Keratinocyte (primary cell): ENCODE measurements at regions not wholly inside any gene's neighbourhood (a gene's known extent, or its start where the extent isn't known, plus 50 kb on each side); places are given as distances from the start of the nearest gene placed in this dataset.

Source experiments
- DNase-seq: peaks from one replicate; pipeline ENCODE4 v3.0.0-alpha.2; 2011; ENCODE audit warnings: low read depth, missing footprints, low spot score
- FAIRE-seq: peaks from 2 replicates; lab custom pipeline; 2011; peaks lifted over from hg19 to GRCh38; lab: Jason Lieb, UNC
- H2AFZ ChIP-seq: 2 replicates; pipeline ENCODE4 v1.6.0; 2012; ENCODE audit warnings: low read length, control low read depth, inconsistent platforms; ENCODE audit not compliant: control insufficient read depth
- H3K27ac ChIP-seq: 2 replicates; pipeline ENCODE4 v1.5.1; 2011; ENCODE audit warnings: low read length; ENCODE audit not compliant: control insufficient read depth, insufficient read depth
- H3K27me3 ChIP-seq: 3 replicates; pipeline ENCODE4 v1.6.0; 2011; ENCODE audit warnings: low read length; ENCODE audit not compliant: control insufficient read depth, insufficient read depth; ENCODE audit errors: extremely low read depth
- H3K36me3 ChIP-seq, 2 experiments: 2 replicates in 1 of 2; 3 replicates in 1 of 2; pipeline ENCODE4 v1.5.1; 2011; ENCODE audit warnings: low read length in 2 of 2, mild to moderate bottlenecking in 1 of 2; ENCODE audit not compliant: control insufficient read depth in 2 of 2, insufficient read depth in 2 of 2; ENCODE audit errors: extremely low read depth in 1 of 2
- H3K4me1 ChIP-seq: 3 replicates; pipeline ENCODE4 v1.5.1; 2011; ENCODE audit warnings: low read length; ENCODE audit not compliant: control insufficient read depth, insufficient read depth; ENCODE audit errors: extremely low read depth
- H3K4me2 ChIP-seq: 3 replicates; pipeline ENCODE4 v1.6.0; 2011; ENCODE audit warnings: low read depth, low read length; ENCODE audit not compliant: control insufficient read depth, insufficient read depth; ENCODE audit errors: extremely low read depth
- H3K4me3 ChIP-seq, 3 experiments: fragments of 200-600 bp in 1 of 3; sonication (generic) in 1 of 3; 2 replicates in 2 of 3; 3 replicates in 1 of 3; pipeline ENCODE4 v1.5.1; 2011 to 2016; ENCODE audit warnings: low read length in 3 of 3, mild to moderate bottlenecking in 3 of 3, control low read depth in 2 of 3, inconsistent platforms in 1 of 3, low read depth in 1 of 3, mixed read lengths in 1 of 3, mixed run types in 1 of 3, moderate library complexity in 1 of 3; ENCODE audit not compliant: control insufficient read depth in 2 of 3, insufficient read depth in 2 of 3; ENCODE audit errors: extremely low read depth in 1 of 3
- H3K79me2 ChIP-seq: 2 replicates; pipeline ENCODE4 v1.6.0; 2012; ENCODE audit warnings: low read length; ENCODE audit not compliant: control insufficient read depth, insufficient read depth
- H3K9ac ChIP-seq: 3 replicates; pipeline ENCODE4 v1.6.0; 2011; ENCODE audit warnings: low read length; ENCODE audit not compliant: control insufficient read depth, insufficient read depth; ENCODE audit errors: extremely low read depth
- H3K9me1 ChIP-seq: 3 replicates; pipeline ENCODE4 v1.6.0; 2011; ENCODE audit warnings: low read length; ENCODE audit not compliant: control insufficient read depth, insufficient read depth; ENCODE audit errors: extremely low read depth
- H3K9me3 ChIP-seq: 2 replicates; pipeline ENCODE4 v1.5.1; 2012; ENCODE audit warnings: low read depth, low read length; ENCODE audit not compliant: control insufficient read depth
- H4K20me1 ChIP-seq: 3 replicates; pipeline ENCODE4 v1.6.0; 2011; ENCODE audit warnings: low read length; ENCODE audit not compliant: control insufficient read depth, insufficient read depth; ENCODE audit errors: extremely low read depth
- CTCF ChIP-seq, 3 experiments: IDR thresholded peaks in 1 of 3; conservative IDR thresholded peaks in 1 of 3; optimal IDR thresholded peaks in 1 of 3; 2 replicates in 2 of 3; 3 replicates in 1 of 3; pipeline versions ENCODE3 to v1.5.1; 2011; ENCODE audit warnings: low read length in 3 of 3, mild to moderate bottlenecking in 3 of 3, moderate library complexity in 2 of 3, control low read depth in 1 of 3, inconsistent platforms in 1 of 3; ENCODE audit not compliant: insufficient read depth in 2 of 3; ENCODE audit errors: extremely low read depth in 1 of 3
- EZH2 ChIP-seq: IDR thresholded peaks from one replicate; pipeline ENCODE4 v1.6.1; 2012; ENCODE audit warnings: inconsistent platforms, mild to moderate bottlenecking, low read length, moderate library complexity
- dilution Hi-C: fragments of 300-500 bp; cut with MboI; formaldehyde crosslinking; loops from one replicate; pipeline ENCODE4 v1.7.0; 2020; ENCODE audit warnings: low sequenced_read_pairs; ENCODE audit not compliant: extremely low pct_ligation_motif_present

GRCh38 chr2:158002079-158002478, 99.6 kb upstream of the UPP2 start:
- Histone ChIP-seq H3K9me1 (no peaks in the 10 kb centered on the region), H4K20me1 (no peaks in the 10 kb centered on the region), H3K27me3 (no peaks in the 10 kb centered on the region), H3K27ac (no peak overlapping the region), H3K36me3 (no peaks in the 10 kb centered on the region), H3K9ac (no peak overlapping the region), H3K79me2 (no peaks in the 10 kb centered on the region), H3K4me3 (no peak overlapping the region), H3K9me3 (no peaks in the 10 kb centered on the region), H3K4me2 (no peak overlapping the region), H3K4me1 (peaks cover 4% of the 10 kb centered on the region), H2AFZ (no peak overlapping the region)
- DNase-seq (no peak), FAIRE-seq (no peak)
- dilution Hi-C loops, result loop anchor here (10.0 kb wide), 1 partner anchor 227 kb away; no protein-coding TSS in a partner anchor
- TF ChIP-seq CTCF (optimal IDR thresholded peaks at IDR 0.05 in 1 of 3, IDR thresholded peaks at IDR 0.05 in 1 of 3, conservative IDR thresholded peaks at IDR 0.05 in 1 of 3; ENCODE audit: extremely low read depth in 1 of 3, insufficient read depth in 2 of 3, low read length in 3 of 3) (no peak), EZH2 (no peak)

GRCh38 chr2:157996799-157997198, 104.9 kb upstream of the UPP2 start:
- dilution Hi-C loops, result no loop called here
- Histone ChIP-seq H3K9me3 (no peaks in the 10 kb centered on the region), H3K27me3 (no peaks in the 10 kb centered on the region), H3K36me3 (no peaks in the 10 kb centered on the region), H3K4me1 (no peaks in the 10 kb centered on the region), H3K9me1 (no peaks in the 10 kb centered on the region), H3K4me3 (no peak overlapping the region), H3K27ac (no peak overlapping the region), H2AFZ (no peak overlapping the region), H3K79me2 (no peaks in the 10 kb centered on the region), H3K9ac (no peak overlapping the region), H4K20me1 (no peaks in the 10 kb centered on the region), H3K4me2 (no peak overlapping the region)
- DNase-seq (no peak), FAIRE-seq (no peak)
- TF ChIP-seq EZH2, result no peak
- no peak for TF ChIP-seq CTCF (optimal IDR thresholded peaks at IDR 0.05 in 1 of 3, IDR thresholded peaks at IDR 0.05 in 1 of 3, conservative IDR thresholded peaks at IDR 0.05 in 1 of 3; ENCODE audit: extremely low read depth in 1 of 3, insufficient read depth in 2 of 3, low read length in 3 of 3)
